Right kidney (tissue), 1 donor: ENCODE measurements at regions not wholly inside any gene's neighbourhood (a gene's known extent, or its start where the extent isn't known, plus 50 kb on each side); places are given as distances from the start of the nearest gene placed in this dataset.
"Not testable (repeated sequence)": the region's sequence is repeated elsewhere in the genome, so short reads cannot be mapped to it uniquely, and the experiment has no call there.

ENCODE experiments used
- DNase-seq: peaks from one replicate; pipeline ENCODE4 v3.0.0-alpha.2; 2016

- DNase-seq, result no peak
These were observed 50.1 kb upstream of the ACSL4 start for GRCh38 chrX:109782994-109783700.

GRCh38 chrX:109783701-109784079 lies 50.6 kb upstream of the ACSL4 start:
- no peak for DNase-seq

GRCh38 chrX:109785053-109785452 lies 52.0 kb upstream of the ACSL4 start:
- no peak for DNase-seq

- DNase-seq, result not testable (repeated sequence)
These were observed 57.5 kb upstream of the ACSL4 start for GRCh38 chrX:109790511-109790910.

- no peak for DNase-seq
These were observed 60.1 kb upstream of the ACSL4 start for GRCh38 chrX:109793191-109793590.

- DNase-seq, result no peak
These were observed 62.6 kb upstream of the ACSL4 start for GRCh38 chrX:109795682-109796081.

- no peak for DNase-seq
These were observed 64.4 kb upstream of the ACSL4 start for GRCh38 chrX:109797311-109797975.

- no peak for DNase-seq
These were observed 79.2 kb upstream of the ACSL4 start for GRCh38 chrX:109812236-109812635.

GRCh38 chrX:109813236-109813635 lies 80.2 kb upstream of the ACSL4 start:
- DNase-seq, result no peak

GRCh38 chrX:109818976-109819375 lies 85.9 kb upstream of the ACSL4 start:
- no peak for DNase-seq

GRCh38 chrX:109822861-109823260 lies 89.8 kb upstream of the ACSL4 start:
- DNase-seq, result no peak

- DNase-seq, result no peak
These were observed 94.1 kb upstream of the ACSL4 start for GRCh38 chrX:109826954-109827708.

- DNase-seq, result no peak
These were observed 94.7 kb upstream of the ACSL4 start for GRCh38 chrX:109827772-109828171.

GRCh38 chrX:109830157-109830703 lies 97.2 kb upstream of the ACSL4 start:
- DNase-seq, result no peak

- DNase-seq, result no peak
These were observed 97.7 kb upstream of the ACSL4 start for GRCh38 chrX:109830704-109831206.

- no peak for DNase-seq
These were observed 98.4 kb upstream of the ACSL4 start for GRCh38 chrX:109831326-109831985.

- no peak for DNase-seq
These were observed 106.9 kb upstream of the ACSL4 start for GRCh38 chrX:109839694-109840567.

GRCh38 chrX:109840585-109840984 lies 107.5 kb upstream of the ACSL4 start:
- no peak for DNase-seq

GRCh38 chrX:109841257-109841656 lies 108.2 kb upstream of the ACSL4 start:
- DNase-seq, result no peak

GRCh38 chrX:109841869-109842579 lies 109.0 kb upstream of the ACSL4 start:
- no peak for DNase-seq

- no peak for DNase-seq
These were observed 109.6 kb upstream of the ACSL4 start for GRCh38 chrX:109842611-109843010.
